HG02588 (cell line): ENCODE measurements at regions not wholly inside any gene's neighbourhood (a gene's known extent, or its start where the extent isn't known, plus 50 kb on each side); places are given as distances from the start of the nearest gene placed in this dataset.
"Not testable (repeated sequence)": the region's sequence is repeated elsewhere in the genome, so short reads cannot be mapped to it uniquely, and the experiment has no call there.

Experiments used
- ATAC-seq: cut with Tn5 transposase; IDR thresholded peaks from one replicate; pipeline ENCODE4 v1.9.1; 2021; ENCODE audit warnings: mild to moderate bottlenecking, moderate library complexity; ENCODE audit not compliant: unreplicated experiment

DNA sequence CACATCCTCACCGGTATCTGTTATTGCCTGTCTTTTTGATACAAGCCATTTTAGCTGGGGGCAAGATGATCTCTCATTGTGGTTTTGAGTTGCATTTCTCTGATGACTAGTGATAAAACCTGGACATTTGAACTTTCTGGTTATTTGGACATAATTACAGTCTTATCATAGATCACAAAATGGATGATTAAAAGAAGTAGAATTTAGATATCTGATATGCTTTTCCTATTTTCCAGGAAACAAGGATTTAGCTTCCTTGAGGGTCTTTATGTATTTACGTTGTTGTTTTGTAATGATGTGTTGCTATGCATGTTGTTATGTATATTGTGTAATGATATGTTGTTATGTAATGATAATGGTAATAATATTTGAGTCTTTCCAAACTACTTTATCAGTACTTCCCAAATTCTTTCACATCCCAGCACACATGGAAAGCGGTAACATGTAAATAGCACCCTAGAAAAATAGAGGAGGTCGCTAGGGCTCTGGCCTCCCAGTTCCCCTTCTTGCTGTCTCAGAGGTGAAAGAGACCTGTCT lies 53.8 kb downstream of the GJD2 start:
- ATAC-seq: no peak

DNA sequence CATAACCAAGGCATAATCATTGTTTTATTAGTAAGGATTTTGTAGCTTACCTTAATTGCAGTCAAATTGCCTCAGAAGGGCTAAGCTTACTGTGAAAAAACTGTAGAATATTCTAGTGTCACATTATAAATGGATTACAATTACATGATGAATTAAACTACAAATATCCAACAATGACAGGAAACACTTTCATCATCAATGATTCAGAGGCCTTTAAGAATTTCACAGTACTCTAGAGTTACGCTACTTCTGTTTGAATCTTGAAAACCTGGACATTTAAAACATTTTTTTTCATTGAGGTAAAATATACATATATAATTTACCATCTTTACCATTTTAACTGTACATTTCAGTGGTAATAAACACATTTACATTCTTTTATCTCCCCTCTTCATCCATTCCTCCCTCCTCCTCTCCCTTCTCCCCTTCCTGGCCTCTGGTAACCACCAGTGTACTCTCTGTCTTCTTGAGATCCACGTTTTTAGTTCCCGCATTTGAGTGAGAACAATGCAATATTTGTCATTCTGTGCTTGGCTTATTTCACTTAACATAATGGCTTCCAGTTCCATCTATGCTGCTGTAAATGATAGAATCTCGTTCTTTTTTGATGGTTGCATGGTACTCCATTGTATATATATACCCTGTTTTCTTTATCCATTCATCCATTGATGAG lies 54.7 kb downstream of the GJD2 start:
- ATAC-seq: no peak

DNA sequence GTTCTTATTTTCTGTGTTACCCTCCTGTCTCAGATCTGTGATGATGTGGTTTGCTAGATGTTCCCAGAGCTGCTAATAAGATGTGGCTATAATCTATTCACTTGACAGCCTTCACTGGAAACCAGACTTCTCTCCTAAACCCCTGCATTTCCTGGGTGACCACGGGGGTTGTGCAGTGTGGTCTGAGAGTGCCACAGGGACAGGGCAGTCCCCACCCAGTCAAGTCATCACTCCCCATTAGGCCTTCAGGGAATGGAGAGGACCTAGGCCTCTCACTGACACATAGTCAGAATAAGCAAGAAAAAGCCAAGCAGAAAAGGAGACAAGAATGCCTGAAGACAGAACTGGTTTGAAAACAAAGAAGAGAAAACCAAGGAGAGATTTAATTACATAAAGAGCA lies 58.3 kb downstream of the GJD2 start:
- ATAC-seq: no peak

DNA sequence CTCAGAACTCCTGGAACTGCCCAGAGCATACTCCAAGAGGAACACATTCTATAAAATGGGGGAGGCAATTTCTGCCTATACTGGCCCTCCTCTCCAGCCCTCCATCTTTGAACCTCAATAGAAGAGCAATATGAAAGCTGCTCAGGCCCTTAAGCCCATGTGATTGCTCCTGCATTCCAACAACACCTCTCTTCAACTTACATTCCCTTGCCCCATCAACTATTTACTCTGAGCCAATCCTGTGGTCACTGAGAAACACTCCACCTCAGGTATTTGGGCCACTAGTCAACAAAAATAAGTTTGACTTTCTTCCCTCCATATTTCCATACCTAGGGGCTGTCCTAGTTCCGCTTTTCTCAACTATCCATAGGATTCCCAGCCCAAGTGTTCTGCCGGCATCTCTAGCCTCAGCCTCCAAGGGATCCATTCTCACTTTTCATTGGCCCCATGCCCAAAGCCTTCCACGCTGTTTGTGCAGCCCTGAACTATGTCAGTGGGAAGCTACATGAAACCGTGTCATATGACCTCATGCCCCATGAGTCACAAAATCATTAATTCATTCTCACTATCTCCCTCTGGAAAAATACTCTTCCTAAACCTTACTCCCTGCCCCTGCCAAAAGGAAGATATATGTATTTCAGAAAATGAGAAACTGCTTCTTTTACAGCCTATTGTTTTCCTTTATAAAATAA lies 61.6 kb downstream of the GJD2 start:
- ATAC-seq: no peak

DNA sequence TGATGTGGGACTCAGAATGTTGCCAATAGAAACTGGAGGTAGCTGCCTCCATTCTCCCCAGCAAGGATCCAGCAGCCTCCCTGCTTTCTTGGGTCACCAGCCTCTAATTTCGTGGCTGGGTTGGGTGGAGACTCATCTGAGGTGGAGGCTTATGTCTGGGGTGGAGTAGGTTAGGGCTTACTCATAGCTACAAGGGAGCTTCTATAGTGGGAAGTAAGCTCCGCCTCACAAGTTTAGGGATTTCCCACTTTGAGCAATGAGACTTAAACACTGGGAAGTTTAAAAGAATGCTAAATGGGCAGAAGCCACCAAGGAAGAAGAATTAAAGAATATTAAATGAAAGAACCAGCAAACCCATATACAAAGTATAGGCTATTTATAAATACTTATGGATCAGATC lies 63.8 kb downstream of the GJD2 start:
- no peak for ATAC-seq

GRCh38 chr15:34688699-34689098 lies 66.1 kb downstream of the GJD2 start:
- ATAC-seq: no peak

DNA sequence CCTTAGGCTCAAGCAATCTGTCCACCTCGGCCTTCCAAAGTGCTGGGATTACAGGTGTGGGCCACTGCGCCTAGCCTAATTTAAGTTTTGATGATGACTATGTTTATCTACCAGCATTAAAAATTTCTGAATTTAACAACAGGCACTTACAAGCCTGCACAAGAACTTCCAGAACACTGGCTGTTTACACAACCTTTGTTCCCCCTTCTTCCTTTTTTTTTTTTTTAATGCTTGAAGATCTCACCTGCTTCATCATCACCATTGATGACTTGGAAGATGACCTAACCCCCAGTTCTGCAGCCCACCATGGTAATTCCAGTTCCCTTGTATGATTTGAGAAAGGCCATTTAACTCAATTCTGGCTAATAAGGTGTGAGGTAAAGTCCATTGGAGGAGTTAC lies 70.4 kb downstream of the GJD2 start:
- ATAC-seq: no peak

- ATAC-seq: no peak
These were observed 72.1 kb downstream of the GJD2 start for GRCh38 chr15:34682674-34683073.

DNA sequence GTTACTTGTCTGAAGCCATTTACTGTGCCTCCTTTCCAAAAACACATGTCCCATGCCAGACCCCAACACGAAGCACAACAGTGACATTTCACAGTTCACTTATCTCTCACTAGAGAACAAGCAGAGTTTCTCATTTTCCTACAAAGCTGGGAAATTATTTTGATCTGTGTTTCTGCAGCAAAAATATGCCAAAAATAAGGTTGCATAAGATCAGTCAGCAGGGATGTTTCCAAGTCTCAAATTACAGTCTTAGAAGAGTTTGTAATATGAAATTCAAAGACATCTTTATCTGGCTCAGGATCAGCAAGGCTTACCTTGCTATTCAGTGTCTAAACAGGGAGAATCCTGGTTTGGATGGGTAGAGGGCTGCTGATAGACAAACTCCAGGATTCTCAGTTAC lies 75.5 kb downstream of the GJD2 start:
- no peak for ATAC-seq

DNA sequence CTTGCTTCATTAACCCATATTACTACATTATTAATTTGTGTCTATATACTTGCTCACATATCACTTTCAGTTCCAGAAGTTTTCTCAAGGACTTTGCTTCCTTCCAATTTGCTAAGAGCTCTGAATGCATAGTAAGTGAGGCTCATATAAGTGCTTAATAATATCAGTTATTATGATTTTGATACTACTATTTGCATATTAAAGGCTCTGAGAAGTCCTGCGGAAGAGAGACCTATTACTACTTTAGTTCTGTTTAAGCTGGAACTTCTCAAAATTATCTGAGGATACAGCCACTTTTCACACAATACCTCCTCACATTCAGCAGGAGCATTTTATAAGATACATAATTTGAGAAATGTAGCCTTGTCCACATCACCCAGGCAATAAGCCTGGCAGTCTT lies 81.6 kb downstream of the GJD2 start:
- ATAC-seq: no peak

- ATAC-seq: no peak
These were observed 82.2 kb upstream of the GOLGA8B start for GRCh38 chr15:34665498-34666116.

- no peak for ATAC-seq
These were observed 81.0 kb upstream of the GOLGA8B start for GRCh38 chr15:34664418-34664817.

- ATAC-seq: no peak
These were observed 79.7 kb upstream of the GOLGA8B start for GRCh38 chr15:34663101-34663500.

GRCh38 chr15:34659056-34659455 lies 75.6 kb upstream of the GOLGA8B start:
- ATAC-seq: no peak

DNA sequence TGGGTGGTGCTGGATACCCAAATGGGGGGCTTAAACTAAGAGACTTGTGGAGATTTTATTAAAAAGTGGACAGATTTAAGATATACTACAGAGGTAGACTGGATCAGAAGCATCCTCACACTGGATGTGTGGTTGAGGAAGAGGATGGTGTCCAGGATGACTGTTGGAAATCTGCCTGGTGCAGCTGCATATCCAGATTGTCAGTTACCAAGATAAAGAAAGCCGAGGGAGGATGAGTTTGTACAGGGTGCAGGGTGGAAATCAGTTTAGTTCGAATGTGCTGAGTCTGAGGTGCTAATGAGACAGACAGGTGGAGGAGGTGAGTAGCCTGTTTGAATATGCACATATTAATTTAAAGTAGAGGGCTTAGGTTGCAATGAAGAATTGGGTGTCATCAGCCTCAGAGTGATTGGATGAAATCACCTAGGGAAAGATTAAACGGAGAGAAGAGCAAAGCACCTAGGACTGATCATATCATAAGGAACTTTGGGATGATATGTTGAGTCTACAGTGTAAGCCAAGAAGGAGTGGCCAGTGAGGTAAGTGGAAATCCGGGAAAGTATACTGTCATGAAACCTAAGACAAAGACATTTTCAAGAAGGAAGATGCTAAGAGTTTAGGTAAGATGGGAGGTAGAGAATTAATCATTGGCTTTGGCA lies 74.1 kb upstream of the GOLGA8B start:
- ATAC-seq: no peak

- ATAC-seq: no peak
These were observed 72.8 kb upstream of the GOLGA8B start for GRCh38 chr15:34656005-34656796.

DNA sequence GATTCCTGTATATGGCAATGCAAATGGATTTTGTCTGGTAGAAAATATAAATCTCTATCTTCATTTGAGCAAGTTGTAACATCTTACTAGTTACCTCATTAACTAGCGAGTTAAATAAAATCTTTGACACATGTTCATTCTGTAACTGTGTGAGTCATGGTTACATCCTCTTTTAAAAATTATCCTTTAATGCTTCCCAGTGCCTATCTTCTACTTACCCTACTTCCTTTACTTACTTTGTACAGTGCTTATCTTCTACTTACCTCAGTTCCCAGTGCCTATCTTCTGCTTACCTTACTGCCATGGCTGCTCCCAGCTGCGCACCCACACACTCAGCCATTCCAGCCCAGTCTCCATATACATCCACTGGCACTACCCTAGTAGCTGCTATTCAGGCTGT lies 71.9 kb upstream of the GOLGA8B start:
- ATAC-seq: no peak

GRCh38 chr15:34654625-34655024 lies 71.2 kb upstream of the GOLGA8B start:
- ATAC-seq: no peak

DNA sequence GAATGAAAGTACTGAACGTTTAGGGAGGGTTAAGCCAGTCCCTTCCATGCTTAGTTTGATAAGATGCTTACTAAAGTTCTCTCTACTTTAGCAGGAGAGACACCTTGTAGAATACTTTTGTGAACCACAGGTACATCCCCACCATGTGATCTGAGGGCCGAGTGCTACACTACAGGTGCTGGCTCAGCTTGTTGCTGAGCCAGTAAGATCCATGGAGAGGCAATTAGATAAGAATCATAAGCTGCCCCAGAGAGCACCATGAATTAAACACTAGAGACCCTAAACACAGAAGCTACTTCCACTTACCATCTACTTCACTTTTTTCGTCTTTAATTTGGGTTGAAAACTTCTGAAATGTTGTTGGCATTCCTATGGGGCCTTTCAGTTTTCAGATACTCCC lies 70.5 kb upstream of the GOLGA8B start:
- no peak for ATAC-seq

DNA sequence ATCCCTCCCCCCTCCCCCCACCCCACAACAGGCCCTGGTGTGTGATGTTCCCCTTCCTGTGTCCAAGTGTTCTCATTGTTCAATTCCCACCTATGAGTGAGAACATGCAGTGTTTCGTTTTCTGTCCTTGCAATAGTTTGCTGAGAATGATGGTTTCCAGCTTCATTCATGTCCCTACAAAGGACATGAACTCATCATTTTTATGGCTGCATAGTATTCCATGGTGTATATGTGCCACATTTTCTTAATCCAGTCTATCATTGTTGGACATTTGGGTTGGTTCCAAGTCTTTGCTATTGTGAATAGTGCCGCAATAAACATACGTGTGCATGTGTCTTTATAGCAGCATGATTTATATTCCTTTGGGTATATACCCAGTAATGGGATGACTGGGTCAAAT lies 69.9 kb upstream of the GOLGA8B start:
- not testable (repeated sequence) for ATAC-seq

- no peak for ATAC-seq
These were observed 69.2 kb upstream of the GOLGA8B start for GRCh38 chr15:34652726-34653033.
